GM19328 (cell line): ENCODE measurements at regions not wholly inside any gene's neighbourhood (a gene's known extent, or its start where the extent isn't known, plus 50 kb on each side); places are given as distances from the start of the nearest gene placed in this dataset.
"Not testable (repeated sequence)": the region's sequence is repeated elsewhere in the genome, so short reads cannot be mapped to it uniquely, and the experiment has no call there.

Source experiments
- ATAC-seq: cut with Tn5 transposase; IDR thresholded peaks from one replicate; pipeline ENCODE4 v1.9.1; 2021; ENCODE audit warnings: mild to moderate bottlenecking, moderate library complexity; ENCODE audit not compliant: unreplicated experiment

GRCh38 chr6:134678436-134678889 lies 271.4 kb downstream of the ALDH8A1 start:
- no peak for ATAC-seq

GRCh38 chr6:134676307-134677281 lies 273.3 kb downstream of the ALDH8A1 start:
- no peak for ATAC-seq

GRCh38 chr6:134675110-134676054 lies 274.5 kb downstream of the ALDH8A1 start:
- no peak for ATAC-seq

- ATAC-seq = no peak
Observed at GRCh38 chr6:134674562-134674961, 275.3 kb downstream of the ALDH8A1 start.

GRCh38 chr6:134669485-134669884 lies 280.4 kb downstream of the ALDH8A1 start:
- no peak for ATAC-seq

- no peak for ATAC-seq
Observed at GRCh38 chr6:134667111-134667510, 282.8 kb downstream of the ALDH8A1 start.

GRCh38 chr6:134666125-134666524 lies 283.8 kb downstream of the ALDH8A1 start:
- no peak for ATAC-seq

- ATAC-seq = no peak
Observed at GRCh38 chr6:134665029-134665723, 284.7 kb downstream of the ALDH8A1 start.

- no peak for ATAC-seq
Observed at GRCh38 chr6:134663800-134664535, 285.9 kb downstream of the ALDH8A1 start.

- no peak for ATAC-seq
Observed at GRCh38 chr6:134663356-134663755, 286.5 kb downstream of the ALDH8A1 start.

GRCh38 chr6:134662077-134662700 lies 287.7 kb downstream of the ALDH8A1 start:
- no peak for ATAC-seq

- not testable (repeated sequence) for ATAC-seq
Observed at GRCh38 chr6:134659885-134660284, 290.0 kb downstream of the ALDH8A1 start.

- ATAC-seq = no peak
Observed at GRCh38 chr6:134658596-134658995, 291.3 kb downstream of the ALDH8A1 start.

- ATAC-seq = no peak
Observed at GRCh38 chr6:134657751-134658527, 292.0 kb downstream of the ALDH8A1 start.

- no peak for ATAC-seq
Observed at GRCh38 chr6:134657343-134657742, 292.6 kb downstream of the ALDH8A1 start.

- no peak for ATAC-seq
Observed at GRCh38 chr6:134654751-134655150, 295.1 kb downstream of the ALDH8A1 start.

- ATAC-seq = no peak
Observed at GRCh38 chr6:134651519-134651918, 298.4 kb downstream of the ALDH8A1 start.

- no peak for ATAC-seq
Observed at GRCh38 chr6:134647861-134648260, 302.0 kb downstream of the ALDH8A1 start.

GRCh38 chr6:134642819-134643218 lies 307.1 kb downstream of the ALDH8A1 start:
- ATAC-seq = no peak
